HFF-Myc (cell line): ENCODE measurements at regions not wholly inside any gene's neighbourhood (a gene's known extent, or its start where the extent isn't known, plus 50 kb on each side); places are given as distances from the start of the nearest gene placed in this dataset.
"Not testable (repeated sequence)": the region's sequence is repeated elsewhere in the genome, so short reads cannot be mapped to it uniquely, and the experiment has no call there.

Source experiments
- DNase-seq: peaks from one replicate; pipeline ENCODE4 v3.0.0-alpha.2; 2011; ENCODE audit warnings: low read depth; ENCODE audit errors: extremely low read depth
- H3K4me3 ChIP-seq: replicated peaks from 2 replicates; pipeline ENCODE4 v1.5.1; 2011; ENCODE audit warnings: low read depth, mild to moderate bottlenecking, control low read depth, low read length
- CTCF ChIP-seq: IDR thresholded peaks from 2 replicates; pipeline ENCODE4 v1.5.1; 2012; ENCODE audit warnings: mild to moderate bottlenecking, low read depth, low read length, control low read depth; ENCODE audit errors: missing control alignments

GRCh38 chr16:29314292-29314934, 92.1 kb downstream of the NPIPB11 start:
- H3K4me3 ChIP-seq = no peak overlapping the region
- no peak for TF ChIP-seq CTCF
- no peak for DNase-seq

- no peak for DNase-seq
- H3K4me3 ChIP-seq = no peak overlapping the region
- no peak for TF ChIP-seq CTCF
These were observed 92.9 kb downstream of the NPIPB11 start for GRCh38 chr16:29313559-29314048.

DNA sequence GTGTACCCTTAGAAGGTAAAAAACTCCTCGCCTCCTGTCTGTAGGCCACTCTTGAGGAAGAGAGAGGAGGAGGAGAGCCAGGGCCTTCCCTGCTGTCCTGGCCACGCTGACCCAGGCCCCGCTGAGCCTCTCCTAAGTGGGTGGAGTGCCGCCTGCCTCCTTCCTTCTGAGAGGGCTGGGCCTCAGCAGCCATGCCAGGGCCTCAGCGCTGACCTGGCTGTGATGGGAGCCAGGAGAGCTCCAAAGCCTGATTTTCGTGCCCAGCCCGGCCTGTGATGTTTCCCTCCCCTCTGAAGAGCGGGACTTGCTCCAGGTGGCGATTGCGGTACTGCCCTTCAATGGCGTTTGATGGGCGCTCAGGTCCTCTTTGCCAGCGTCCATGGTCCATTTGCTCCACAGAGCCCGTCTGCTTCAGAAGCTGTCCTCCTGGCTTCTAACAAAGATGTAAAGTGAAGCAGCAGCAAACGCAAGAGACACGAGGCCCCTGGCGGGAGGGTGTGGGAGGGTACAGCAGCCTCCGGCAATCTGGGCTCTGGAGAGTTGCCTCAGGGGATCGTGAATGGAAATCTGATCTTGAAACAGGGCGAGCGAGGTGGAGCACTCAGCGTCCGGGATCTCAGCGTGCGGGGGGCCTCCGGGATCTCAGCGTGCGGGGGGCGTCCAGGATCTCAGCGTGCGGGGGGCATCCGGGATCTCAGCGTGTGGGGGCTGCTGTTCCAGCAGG, 93.5 kb downstream of the NPIPB11 start:
- H3K4me3 ChIP-seq = no peak overlapping the region
- TF ChIP-seq CTCF = no peak
- DNase-seq = no peak

DNA sequence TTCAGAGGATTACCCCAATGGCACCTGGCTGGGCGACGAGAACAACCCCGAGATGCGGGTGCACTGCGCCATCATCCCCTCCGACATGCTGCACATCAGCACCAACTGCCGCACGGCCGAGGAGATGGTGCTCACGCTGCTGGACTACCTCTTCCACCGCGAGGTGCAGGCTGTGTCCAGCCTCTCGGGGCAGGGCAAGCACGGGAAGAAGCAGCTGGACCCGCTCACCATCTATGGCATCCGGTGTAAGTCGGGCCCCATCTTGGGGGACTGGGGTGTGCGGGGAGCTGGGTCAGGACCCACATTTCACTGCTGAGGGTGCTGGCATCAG, 94.2 kb downstream of the NPIPB11 start:
- DNase-seq, H3K4me3 ChIP-seq: not testable (repeated sequence)

GRCh38 chr16:29311461-29312344, 94.8 kb downstream of the NPIPB11 start:
- no peak overlapping the region for H3K4me3 ChIP-seq
- DNase-seq = no peak
- TF ChIP-seq CTCF = no peak

DNA sequence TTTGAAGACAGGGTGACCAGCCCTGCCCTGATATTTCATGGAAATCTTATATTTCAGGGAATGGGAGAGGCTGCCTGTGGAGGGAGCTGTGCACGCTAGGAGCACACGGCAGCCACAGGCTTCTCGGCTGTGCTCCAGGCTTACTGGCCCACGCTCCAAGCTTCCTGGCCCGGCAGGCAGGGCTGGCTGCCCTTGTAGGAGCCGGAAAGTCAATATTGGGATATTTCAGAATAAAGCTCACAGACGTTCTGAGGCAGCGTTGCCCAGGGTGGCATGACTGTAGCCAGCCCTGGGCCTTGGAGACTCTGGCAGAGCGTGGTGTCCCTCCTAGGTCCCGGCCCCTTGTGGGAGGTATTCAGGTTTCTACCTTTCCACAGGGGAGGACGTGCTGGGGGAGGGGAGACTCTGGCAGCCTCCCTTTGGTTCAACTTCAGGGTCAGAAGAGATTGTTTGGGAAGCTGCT, 95.6 kb downstream of the NPIPB11 start:
- no peak for DNase-seq
- TF ChIP-seq CTCF = no peak
- H3K4me3 ChIP-seq = no peak overlapping the region

- not testable (repeated sequence) for H3K4me3 ChIP-seq
These were observed 96.3 kb downstream of the NPIPB11 start for GRCh38 chr16:29310243-29310642.

GRCh38 chr16:29309601-29310000, 96.9 kb downstream of the NPIPB11 start:
- DNase-seq, H3K4me3 ChIP-seq: not testable (repeated sequence)

More at GRCh38 chr16:29310243-29310642, 96.3 kb downstream of the NPIPB11 start:
- not testable (repeated sequence) for DNase-seq
